ENCODE measurements at regions not wholly inside any gene's neighbourhood (a gene's known extent, or its start where the extent isn't known, plus 50 kb on each side); places are given as distances from the start of the nearest gene placed in this dataset.

DNA sequence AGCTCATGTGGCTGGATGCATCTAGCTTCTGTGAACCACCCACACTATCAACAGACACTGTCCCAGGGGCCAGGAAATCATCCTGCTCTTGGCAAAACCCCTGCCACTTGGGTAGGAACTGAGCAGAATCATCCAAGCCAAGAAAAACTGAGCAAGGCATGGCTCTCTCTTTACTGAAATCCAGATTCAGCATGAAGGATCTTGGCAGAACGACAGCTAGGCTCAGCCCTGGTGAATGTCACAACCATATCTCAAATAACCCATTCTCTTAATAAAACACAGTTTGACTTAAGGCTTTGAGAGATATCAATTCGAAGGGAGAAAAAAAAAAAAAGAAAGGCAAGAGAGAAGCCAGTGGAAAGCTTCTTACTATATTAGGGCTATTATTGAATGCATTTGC is 72.2 kb downstream of the MAF start:
- no peak overlapping the region for H2AFZ ChIP-seq (ENCODE audit: low read depth)
- H3K4me2 ChIP-seq = no peak overlapping the region
- peaks cover 0 to 2% of the 10 kb centered on the region in 2 experiments; a peak in 1 of 4 replicates for H3K4me1 ChIP-seq (ENCODE audit: control insufficient read depth in 1 of 2, insufficient read depth in 2 of 2, low read depth in 1 of 2, low read length in 1 of 2)
- no peaks in the 10 kb centered on the region for H4K20me1 ChIP-seq (ENCODE audit: insufficient read depth)
- no peak for TF ChIP-seq GABPA (IDR thresholded peaks at IDR 0.05; ENCODE audit: low read depth)
- TF ChIP-seq JUND (IDR thresholded peaks at IDR 0.05) = no peak
- TF ChIP-seq NFIC (IDR thresholded peaks at IDR 0.05; ENCODE audit: borderline replicate concordance) = no peak
- no peak for TF ChIP-seq RAD21 (IDR thresholded peaks at IDR 0.05; ENCODE audit: low read length)
- TF ChIP-seq YY1 (IDR thresholded peaks at IDR 0.05; ENCODE audit: low read depth) = no peak
- no peak for TF ChIP-seq ELF1 (IDR thresholded peaks at IDR 0.05)
- TF ChIP-seq MXI1 (IDR thresholded peaks at IDR 0.05; ENCODE audit: low read depth, low read length) = no peak
- TF ChIP-seq, protein P1, sequence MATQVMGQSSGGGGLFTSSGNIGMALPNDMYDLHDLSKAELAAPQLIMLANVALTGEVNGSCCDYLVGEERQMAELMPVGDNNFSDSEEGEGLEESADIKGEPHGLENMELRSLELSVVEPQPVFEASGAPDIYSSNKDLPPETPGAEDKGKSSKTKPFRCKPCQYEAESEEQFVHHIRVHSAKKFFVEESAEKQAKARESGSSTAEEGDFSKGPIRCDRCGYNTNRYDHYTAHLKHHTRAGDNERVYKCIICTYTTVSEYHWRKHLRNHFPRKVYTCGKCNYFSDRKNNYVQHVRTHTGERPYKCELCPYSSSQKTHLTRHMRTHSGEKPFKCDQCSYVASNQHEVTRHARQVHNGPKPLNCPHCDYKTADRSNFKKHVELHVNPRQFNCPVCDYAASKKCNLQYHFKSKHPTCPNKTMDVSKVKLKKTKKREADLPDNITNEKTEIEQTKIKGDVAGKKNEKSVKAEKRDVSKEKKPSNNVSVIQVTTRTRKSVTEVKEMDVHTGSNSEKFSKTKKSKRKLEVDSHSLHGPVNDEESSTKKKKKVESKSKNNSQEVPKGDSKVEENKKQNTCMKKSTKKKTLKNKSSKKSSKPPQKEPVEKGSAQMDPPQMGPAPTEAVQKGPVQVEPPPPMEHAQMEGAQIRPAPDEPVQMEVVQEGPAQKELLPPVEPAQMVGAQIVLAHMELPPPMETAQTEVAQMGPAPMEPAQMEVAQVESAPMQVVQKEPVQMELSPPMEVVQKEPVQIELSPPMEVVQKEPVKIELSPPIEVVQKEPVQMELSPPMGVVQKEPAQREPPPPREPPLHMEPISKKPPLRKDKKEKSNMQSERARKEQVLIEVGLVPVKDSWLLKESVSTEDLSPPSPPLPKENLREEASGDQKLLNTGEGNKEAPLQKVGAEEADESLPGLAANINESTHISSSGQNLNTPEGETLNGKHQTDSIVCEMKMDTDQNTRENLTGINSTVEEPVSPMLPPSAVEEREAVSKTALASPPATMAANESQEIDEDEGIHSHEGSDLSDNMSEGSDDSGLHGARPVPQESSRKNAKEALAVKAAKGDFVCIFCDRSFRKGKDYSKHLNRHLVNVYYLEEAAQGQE (IDR thresholded peaks at IDR 0.05; ENCODE audit: low read depth, low read length) = no peak
- no peak for TF ChIP-seq SMC3 (IDR thresholded peaks at IDR 0.05; ENCODE audit: low read depth, low read length)
- CTCF ChIA-PET = no interaction called here
- no peaks in the 10 kb centered on the region for H3K27me3 ChIP-seq (ENCODE audit: insufficient read depth)
- no peak for DNase-seq
- 5% methylated on average over 2 of the region's 2 CpGs for WGBS (ENCODE audit: low lambda C conversion rate)
- H3K27ac ChIP-seq (ENCODE audit: low read depth in 2 of 2, low read length in 1 of 2) = no peak overlapping the region
- no peaks in the 10 kb centered on the region for H3K36me3 ChIP-seq (replicated peaks in 1 of 2; ENCODE audit: control insufficient read depth in 1 of 2, insufficient read depth in 2 of 2, low read length in 1 of 2)
- POLR2A ChIA-PET = no interaction called here
- H3K9me3 ChIP-seq = no peaks in the 10 kb centered on the region; the same call in 1 of the 2 replicates
- H3F3A ChIP-seq (replicated peaks; ENCODE audit: insufficient read depth) = no peaks in the 10 kb centered on the region
- H3K79me2 ChIP-seq (ENCODE audit: insufficient read depth) = no peaks in the 10 kb centered on the region
- no peaks in the 10 kb centered on the region for H3K9me2 ChIP-seq
- H3K9ac ChIP-seq = no peak overlapping the region
- no peak overlapping the region for H3K4me3 ChIP-seq (ENCODE audit: low read depth in 2 of 2, low read length in 1 of 2)

DNA sequence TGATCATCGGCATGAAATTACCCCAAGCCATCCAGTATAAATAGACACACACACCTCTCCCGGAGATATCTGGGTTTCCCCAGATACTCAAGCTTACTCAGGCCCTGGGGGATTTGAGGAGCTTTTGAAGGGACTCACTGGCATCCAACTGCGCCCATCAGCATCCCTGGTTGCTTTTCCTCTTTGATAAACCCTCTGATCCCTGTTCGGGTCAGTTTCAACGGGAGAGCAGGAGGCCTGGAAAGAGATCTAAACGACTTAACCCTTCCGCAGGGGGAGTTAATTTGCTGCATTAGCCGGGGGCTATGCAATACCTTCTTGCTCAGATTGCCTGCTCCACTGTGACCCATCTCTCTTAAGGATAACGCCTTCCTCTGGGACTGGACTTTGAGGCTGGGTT is 76.6 kb downstream of the MAF start:
- Histone ChIP-seq H3K9me2 (no peaks in the 10 kb centered on the region), H3K36me3 (replicated peaks in 1 of 2; ENCODE audit: control insufficient read depth in 1 of 2, insufficient read depth in 2 of 2, low read length in 1 of 2) (no peaks in the 10 kb centered on the region), H3F3A (replicated peaks; ENCODE audit: insufficient read depth) (no peaks in the 10 kb centered on the region), H3K4me3 (ENCODE audit: low read depth in 2 of 2, low read length in 1 of 2) (no peak overlapping the region), H2AFZ (ENCODE audit: low read depth) (no peak overlapping the region), H3K27ac (ENCODE audit: low read depth in 2 of 2, low read length in 1 of 2) (no peak overlapping the region), H3K27me3 (ENCODE audit: insufficient read depth) (no peaks in the 10 kb centered on the region), H3K9ac (no peak overlapping the region), H4K20me1 (ENCODE audit: insufficient read depth) (no peaks in the 10 kb centered on the region), H3K79me2 (ENCODE audit: insufficient read depth) (no peaks in the 10 kb centered on the region), H3K9me3 (no peaks in the 10 kb centered on the region; the same call in 1 of the 2 replicates), H3K4me2 (no peak overlapping the region), H3K4me1 (ENCODE audit: control insufficient read depth in 1 of 2, insufficient read depth in 2 of 2, low read depth in 1 of 2, low read length in 1 of 2) (peaks cover 0 to 11% of the 10 kb centered on the region in 2 experiments; a peak in 2 of 4 replicates)
- DNase-seq = no peak
- 23% methylated on average over 9 of the region's 9 CpGs for WGBS (ENCODE audit: low lambda C conversion rate)
- ChIA-PET POLR2A (interaction anchor here (0.6 kb wide), 1 partner anchor 40 kb away, joined by 4 read pairs; no protein-coding TSS in a partner anchor), CTCF (interaction anchor here (0.6 kb wide), 1 partner anchor 481 kb away, joined by 4 read pairs; no protein-coding TSS in a partner anchor)
- TF ChIP-seq JUND (IDR thresholded peaks at IDR 0.05) (no peak), RAD21 (IDR thresholded peaks at IDR 0.05; ENCODE audit: low read length) (no peak), TEAD4 (IDR thresholded peaks at IDR 0.05; ENCODE audit: borderline replicate concordance, insufficient read depth) (no peak), RXRA (IDR thresholded peaks at IDR 0.05; ENCODE audit: borderline replicate concordance, low read depth) (no peak), RCOR1 (IDR thresholded peaks at IDR 0.05; ENCODE audit: low read length) (no peak), EP300 (IDR thresholded peaks at IDR 0.05; ENCODE audit: borderline replicate concordance in 1 of 2, low read depth in 1 of 2, low read length in 1 of 2) (no peak), FOXM1 (IDR thresholded peaks at IDR 0.05; ENCODE audit: low read depth) (no peak), ELF1 (IDR thresholded peaks at IDR 0.05) (no peak), FOSL2 (IDR thresholded peaks at IDR 0.05; ENCODE audit: borderline replicate concordance, low read depth) (no peak), MXI1 (IDR thresholded peaks at IDR 0.05; ENCODE audit: low read depth, low read length) (no peak), IRF3 (IDR thresholded peaks at IDR 0.05; ENCODE audit: low read depth, low read length) (no peak), GATA2 (CRISPR knock-in tag; IDR thresholded peaks at IDR 0.05) (no peak), NFIC (IDR thresholded peaks at IDR 0.05; ENCODE audit: borderline replicate concordance) (no peak), TCF12 (IDR thresholded peaks at IDR 0.05) (no peak), GABPA (IDR thresholded peaks at IDR 0.05; ENCODE audit: low read depth) (no peak)
- TF ChIP-seq, protein P2, sequence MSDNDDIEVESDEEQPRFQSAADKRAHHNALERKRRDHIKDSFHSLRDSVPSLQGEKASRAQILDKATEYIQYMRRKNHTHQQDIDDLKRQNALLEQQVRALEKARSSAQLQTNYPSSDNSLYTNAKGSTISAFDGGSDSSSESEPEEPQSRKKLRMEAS (IDR thresholded peaks at IDR 0.05; ENCODE audit: low read depth) = no peak
- TF ChIP-seq, protein P3, sequence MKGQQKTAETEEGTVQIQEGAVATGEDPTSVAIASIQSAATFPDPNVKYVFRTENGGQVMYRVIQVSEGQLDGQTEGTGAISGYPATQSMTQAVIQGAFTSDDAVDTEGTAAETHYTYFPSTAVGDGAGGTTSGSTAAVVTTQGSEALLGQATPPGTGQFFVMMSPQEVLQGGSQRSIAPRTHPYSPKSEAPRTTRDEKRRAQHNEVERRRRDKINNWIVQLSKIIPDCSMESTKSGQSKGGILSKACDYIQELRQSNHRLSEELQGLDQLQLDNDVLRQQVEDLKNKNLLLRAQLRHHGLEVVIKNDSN (IDR thresholded peaks at IDR 0.05; ENCODE audit: borderline replicate concordance, low read depth) = no peak

Data from SK-N-SH (cell line).